GM18909 (cell line): ENCODE measurements at regions not wholly inside any gene's neighbourhood (a gene's known extent, or its start where the extent isn't known, plus 50 kb on each side); places are given as distances from the start of the nearest gene placed in this dataset.
A peak's percentile ranks its signal among the peaks of the same experiment; 100 is the strongest.
"Not testable (repeated sequence)": the region's sequence is repeated elsewhere in the genome, so short reads cannot be mapped to it uniquely, and the experiment has no call there.

ENCODE experiments used
- ATAC-seq: cut with Tn5 transposase; IDR thresholded peaks from one replicate; pipeline ENCODE4 v1.9.1; 2021; ENCODE audit warnings: mild to moderate bottlenecking; ENCODE audit not compliant: unreplicated experiment, poor library complexity

GRCh38 chr4:154907345-154908045 is 126.4 kb downstream of the RBM46 start:
- not testable (repeated sequence) for ATAC-seq

GRCh38 chr4:154908168-154908567 is 127.1 kb downstream of the RBM46 start:
- no peak for ATAC-seq

GRCh38 chr4:154911097-154911496 is 130.0 kb downstream of the RBM46 start:
- no peak for ATAC-seq

GRCh38 chr4:154911608-154912098 is 130.6 kb downstream of the RBM46 start:
- no peak for ATAC-seq

GRCh38 chr4:154916068-154916467 is 135.0 kb downstream of the RBM46 start:
- no peak for ATAC-seq

GRCh38 chr4:154927126-154927680 is 146.1 kb downstream of the RBM46 start:
- no peak for ATAC-seq

GRCh38 chr4:154928640-154929257 is 147.7 kb downstream of the RBM46 start:
- ATAC-seq, result no peak

- ATAC-seq, result no peak
Observed at GRCh38 chr4:154936873-154937272, 155.8 kb downstream of the RBM46 start.

GRCh38 chr4:154939851-154940250 is 158.8 kb downstream of the RBM46 start:
- no peak for ATAC-seq

GRCh38 chr4:154942176-154942575 is 161.1 kb downstream of the RBM46 start:
- no peak for ATAC-seq

GRCh38 chr4:154944996-154945395 is 163.9 kb downstream of the RBM46 start:
- no peak for ATAC-seq

GRCh38 chr4:154946113-154946512 is 165.0 kb downstream of the RBM46 start:
- ATAC-seq, result no peak

- no peak for ATAC-seq
Observed at GRCh38 chr4:154953691-154954090, 172.6 kb downstream of the RBM46 start.

GRCh38 chr4:154954117-154954516 is 173.0 kb downstream of the RBM46 start:
- ATAC-seq, result no peak

- ATAC-seq, result no peak
Observed at GRCh38 chr4:154958121-154958520, 177.0 kb downstream of the RBM46 start.

- ATAC-seq, result no peak
Observed at GRCh38 chr4:154958621-154959358, 177.7 kb downstream of the RBM46 start.

GRCh38 chr4:154959756-154960155 is 178.7 kb downstream of the RBM46 start:
- no peak for ATAC-seq

- ATAC-seq, result no peak
Observed at GRCh38 chr4:154960476-154960875, 179.4 kb downstream of the RBM46 start.

- ATAC-seq, result peak; percentile 92
Observed at GRCh38 chr4:154961263-154961662, 180.2 kb downstream of the RBM46 start.

- ATAC-seq, result no peak
Observed at GRCh38 chr4:154973244-154974035, 192.4 kb downstream of the RBM46 start.
